Vagina (tissue), 2 donors: ENCODE measurements at regions not wholly inside any gene's neighbourhood (a gene's known extent, or its start where the extent isn't known, plus 50 kb on each side); places are given as distances from the start of the nearest gene placed in this dataset.

Experiments used
- POLR2A ChIP-seq, 2 donors: fragments of 450-650 bp; IDR thresholded peaks; one replicate each; pipeline ENCODE4 v1.6.1; 2017; ENCODE audit warnings: antibody characterized with exemption in 2 of 2, mild to moderate bottlenecking in 2 of 2, moderate library complexity in 2 of 2
- POLR2AphosphoS5 ChIP-seq, 2 donors: sonication (generic); formaldehyde crosslinking; IDR thresholded peaks; one replicate each; pipeline ENCODE4 v1.9.0; 2017; ENCODE audit warnings: antibody characterized with exemption in 2 of 2, mild to moderate bottlenecking in 2 of 2, low read depth in 1 of 2; ENCODE audit not compliant: insufficient read depth in 1 of 2
- TF ChIP-seq, protein P1 (sequence below), 3 experiments: fragments of 450-650 bp in 2 of 3; fragments of 200-600 bp in 1 of 3; sonication (generic) in 1 of 3; IDR thresholded peaks; one replicate each; pipeline ENCODE4 v1.5.1; 2017 to 2019; ENCODE audit warnings: antibody characterized with exemption in 3 of 3, mild to moderate bottlenecking in 2 of 3, moderate library complexity in 2 of 3

DNA sequence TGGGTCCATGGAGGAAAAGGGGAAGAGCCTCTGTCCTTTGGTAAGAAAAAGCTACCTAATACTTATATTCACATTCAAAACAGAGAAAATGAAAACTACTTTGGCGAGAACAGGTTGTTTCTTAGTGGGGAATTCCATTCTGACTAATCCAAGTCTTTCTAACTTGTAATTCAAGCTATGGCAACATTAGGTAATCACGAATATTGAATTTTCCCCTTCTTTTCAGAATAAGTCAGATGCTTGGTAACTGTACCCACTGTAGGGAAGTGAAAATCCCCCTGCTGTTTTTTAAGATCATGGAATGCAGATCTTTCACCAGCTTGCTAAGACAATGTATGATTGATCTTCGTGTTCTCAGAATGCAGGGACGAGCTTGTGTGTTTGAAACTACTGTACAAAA, 384.4 kb downstream of the TCERG1L start:
- TF ChIP-seq, protein P1, sequence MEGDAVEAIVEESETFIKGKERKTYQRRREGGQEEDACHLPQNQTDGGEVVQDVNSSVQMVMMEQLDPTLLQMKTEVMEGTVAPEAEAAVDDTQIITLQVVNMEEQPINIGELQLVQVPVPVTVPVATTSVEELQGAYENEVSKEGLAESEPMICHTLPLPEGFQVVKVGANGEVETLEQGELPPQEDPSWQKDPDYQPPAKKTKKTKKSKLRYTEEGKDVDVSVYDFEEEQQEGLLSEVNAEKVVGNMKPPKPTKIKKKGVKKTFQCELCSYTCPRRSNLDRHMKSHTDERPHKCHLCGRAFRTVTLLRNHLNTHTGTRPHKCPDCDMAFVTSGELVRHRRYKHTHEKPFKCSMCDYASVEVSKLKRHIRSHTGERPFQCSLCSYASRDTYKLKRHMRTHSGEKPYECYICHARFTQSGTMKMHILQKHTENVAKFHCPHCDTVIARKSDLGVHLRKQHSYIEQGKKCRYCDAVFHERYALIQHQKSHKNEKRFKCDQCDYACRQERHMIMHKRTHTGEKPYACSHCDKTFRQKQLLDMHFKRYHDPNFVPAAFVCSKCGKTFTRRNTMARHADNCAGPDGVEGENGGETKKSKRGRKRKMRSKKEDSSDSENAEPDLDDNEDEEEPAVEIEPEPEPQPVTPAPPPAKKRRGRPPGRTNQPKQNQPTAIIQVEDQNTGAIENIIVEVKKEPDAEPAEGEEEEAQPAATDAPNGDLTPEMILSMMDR (IDR thresholded peaks at IDR 0.05) = no peak
- TF ChIP-seq POLR2AphosphoS5 (IDR thresholded peaks at IDR 0.05; ENCODE audit: insufficient read depth in 1 of 2, low read depth in 1 of 2) (no peak), POLR2A (IDR thresholded peaks at IDR 0.05) (no peak)
